Karpas-422 (cell line): ENCODE measurements at regions not wholly inside any gene's neighbourhood (a gene's known extent, or its start where the extent isn't known, plus 50 kb on each side); places are given as distances from the start of the nearest gene placed in this dataset.
A peak's percentile ranks its signal among the peaks of the same experiment; 100 is the strongest.

Experiments
- DNase-seq: peaks from one replicate; pipeline ENCODE4 v3.0.0-alpha.2; 2015
- H2AFZ ChIP-seq: fragments of 200-600 bp; sonication (generic); 2 replicates; pipeline ENCODE4 v1.6.1; 2014; ENCODE audit warnings: antibody characterized with exemption, low read length, mixed read lengths
- H3K27ac ChIP-seq: fragments of 200-600 bp; sonication (generic); 2 replicates; pipeline ENCODE4 v1.5.1; 2014; ENCODE audit warnings: mild to moderate bottlenecking, low read length, moderate library complexity
- H3K27me3 ChIP-seq: fragments of 200-600 bp; sonication (generic); 2 replicates; pipeline ENCODE4 v1.6.1; 2014; ENCODE audit warnings: low read length, mixed read lengths
- H3K36me3 ChIP-seq: fragments of 200-600 bp; sonication (generic); 2 replicates; pipeline ENCODE4 v1.6.1; 2014; ENCODE audit warnings: low read length, mixed read lengths; ENCODE audit not compliant: insufficient read depth
- H3K4me1 ChIP-seq: fragments of 200-600 bp; sonication (generic); 2 replicates; pipeline ENCODE4 v1.6.1; 2014; ENCODE audit warnings: mild to moderate bottlenecking, low read length, mixed read lengths
- H3K4me2 ChIP-seq: fragments of 200-600 bp; sonication (generic); 2 replicates; pipeline ENCODE4 v1.6.1; 2014; ENCODE audit warnings: low read length, low read depth, mild to moderate bottlenecking; ENCODE audit not compliant: poor library complexity, severe bottlenecking
- H3K4me3 ChIP-seq: fragments of 200-600 bp; sonication (generic); 2 replicates; pipeline ENCODE4 v1.5.1; 2014; ENCODE audit warnings: mild to moderate bottlenecking, antibody characterized with exemption, low read length, mixed read lengths
- H3K79me2 ChIP-seq: fragments of 200-600 bp; sonication (generic); 2 replicates; pipeline ENCODE4 v1.6.1; 2014; ENCODE audit warnings: mild to moderate bottlenecking, low read length, mixed read lengths
- H3K9ac ChIP-seq: fragments of 200-600 bp; sonication (generic); 2 replicates; pipeline ENCODE4 v1.6.0; 2014; ENCODE audit warnings: low read length
- H3K9me2 ChIP-seq: fragments of 200-600 bp; sonication (generic), shearing (Covaris generic); replicated peaks from 2 replicates; pipeline ENCODE4 v1.6.0; 2014; ENCODE audit warnings: mild to moderate bottlenecking, low read length, moderate library complexity; ENCODE audit not compliant: insufficient read depth
- H3K9me3 ChIP-seq: fragments of 300-700, 200-600 bp; sonication (generic); 2 replicates; pipeline ENCODE4 v1.6.1; 2014; ENCODE audit warnings: low read length, mixed read lengths
- H4K20me1 ChIP-seq: fragments of 200-600 bp; sonication (generic); 2 replicates; pipeline ENCODE4 v1.6.1; 2014; ENCODE audit warnings: mild to moderate bottlenecking, antibody characterized with exemption, low read length, low read depth; ENCODE audit not compliant: insufficient read depth

DNA sequence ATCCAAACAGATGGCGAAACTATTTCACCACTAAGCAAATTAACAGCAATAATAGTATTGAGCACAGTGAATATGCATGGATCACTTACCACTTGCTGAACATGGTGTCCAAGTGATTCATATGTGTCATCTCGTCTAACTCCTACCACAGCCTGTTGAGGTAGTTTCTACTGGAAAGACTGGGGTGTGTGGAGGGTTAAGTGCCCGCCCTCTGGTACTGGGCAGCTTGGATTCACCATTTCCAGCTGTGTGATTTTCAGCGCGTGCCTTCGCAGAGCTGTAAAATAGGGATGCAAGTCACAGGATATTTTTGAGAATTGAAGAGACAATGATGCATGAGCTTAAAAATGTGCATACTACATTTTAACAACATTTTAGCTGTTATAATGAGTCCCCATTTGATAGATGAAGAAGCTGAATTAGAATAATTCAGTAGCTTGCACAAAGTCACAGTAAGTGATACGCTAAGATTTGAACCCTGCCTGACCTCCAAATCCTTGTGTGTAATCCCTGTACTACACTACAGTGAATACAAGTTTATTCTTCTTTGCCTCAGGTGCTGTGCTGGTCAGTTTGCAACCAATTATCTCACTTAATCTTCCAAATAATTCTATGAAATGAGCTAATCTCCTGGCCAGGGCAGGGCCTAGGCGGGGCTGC is 75.2 kb upstream of the SIX2 start:
- Histone ChIP-seq H3K9me2 (no peaks in the 10 kb centered on the region), H3K27ac (no peak overlapping the region), H3K36me3 (no peaks in the 10 kb centered on the region), H4K20me1 (no peaks in the 10 kb centered on the region), H3K27me3 (no peaks in the 10 kb centered on the region), H3K4me2 (no peak overlapping the region), H3K9me3 (no peaks in the 10 kb centered on the region), H3K4me3 (no peak overlapping the region), H3K4me1 (peaks cover 29% of the 10 kb centered on the region), H3K79me2 (no peaks in the 10 kb centered on the region), H2AFZ (no peak overlapping the region), H3K9ac (no peak overlapping the region)
- no peak for DNase-seq

DNA sequence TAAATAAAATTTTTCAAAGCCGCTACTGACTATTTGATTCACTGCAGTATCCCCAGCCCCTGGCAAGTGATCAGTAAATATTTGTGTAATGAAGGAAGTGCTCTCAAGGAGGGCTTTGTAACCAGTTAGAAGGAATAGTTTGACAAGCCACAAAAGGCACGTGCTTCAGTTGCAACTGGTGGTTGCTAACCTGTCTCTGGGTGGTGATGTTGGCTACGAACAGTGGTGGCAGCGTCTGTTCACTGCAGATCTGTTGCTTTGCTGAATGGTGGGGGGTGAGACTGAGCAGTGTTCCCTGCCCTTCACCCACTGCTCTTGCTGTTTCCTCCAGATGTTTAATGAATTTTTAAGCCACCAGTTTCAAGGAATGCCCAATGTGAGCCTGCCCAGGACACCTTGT is 73.9 kb upstream of the SIX2 start:
- H3K9ac ChIP-seq: no peak overlapping the region
- H3K4me3 ChIP-seq: no peak overlapping the region
- no peaks in the 10 kb centered on the region for H3K79me2 ChIP-seq
- H2AFZ ChIP-seq: 0 out of 2 replicates have a peak overlapping the region, but pooled peaks have one; percentile 43
- H3K27ac ChIP-seq: no peak overlapping the region
- no peak overlapping the region for H3K4me2 ChIP-seq
- no peaks in the 10 kb centered on the region for H3K9me2 ChIP-seq
- H3K27me3 ChIP-seq: no peaks in the 10 kb centered on the region
- no peaks in the 10 kb centered on the region for H3K36me3 ChIP-seq
- peaks cover 21% of the 10 kb centered on the region for H3K4me1 ChIP-seq
- H4K20me1 ChIP-seq: no peaks in the 10 kb centered on the region
- H3K9me3 ChIP-seq: no peaks in the 10 kb centered on the region
- no peak for DNase-seq

DNA sequence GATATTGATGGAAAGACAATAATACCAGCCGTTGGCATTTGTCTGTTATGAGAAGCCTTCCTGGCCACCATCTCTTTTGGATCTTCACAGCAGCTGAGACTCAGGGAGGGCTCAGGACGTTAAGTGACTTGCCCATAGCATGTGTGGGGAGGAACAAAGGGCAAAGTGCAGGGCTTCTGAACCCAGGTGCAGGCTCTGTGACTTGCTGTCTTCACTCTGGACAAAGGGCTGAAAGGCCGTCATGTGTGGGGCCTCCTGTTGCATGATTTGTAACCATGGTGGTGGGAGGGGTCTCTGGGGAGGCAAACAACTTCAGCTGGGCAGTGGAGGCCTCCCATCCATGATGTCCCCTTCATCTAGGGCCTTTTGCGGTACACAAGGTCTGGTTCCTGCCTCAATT is 65.5 kb upstream of the SIX2 start:
- Histone ChIP-seq H2AFZ (no peak overlapping the region), H3K79me2 (no peaks in the 10 kb centered on the region), H3K4me1 (peaks cover 57% of the 10 kb centered on the region), H3K36me3 (no peaks in the 10 kb centered on the region; the same call in 1 of the 2 replicates), H3K9me3 (no peaks in the 10 kb centered on the region), H3K4me3 (no peak overlapping the region), H3K27me3 (no peaks in the 10 kb centered on the region), H4K20me1 (no peaks in the 10 kb centered on the region), H3K9me2 (no peaks in the 10 kb centered on the region), H3K4me2 (no peak overlapping the region), H3K27ac (no peak overlapping the region), H3K9ac (no peak overlapping the region)
- no peak for DNase-seq

DNA sequence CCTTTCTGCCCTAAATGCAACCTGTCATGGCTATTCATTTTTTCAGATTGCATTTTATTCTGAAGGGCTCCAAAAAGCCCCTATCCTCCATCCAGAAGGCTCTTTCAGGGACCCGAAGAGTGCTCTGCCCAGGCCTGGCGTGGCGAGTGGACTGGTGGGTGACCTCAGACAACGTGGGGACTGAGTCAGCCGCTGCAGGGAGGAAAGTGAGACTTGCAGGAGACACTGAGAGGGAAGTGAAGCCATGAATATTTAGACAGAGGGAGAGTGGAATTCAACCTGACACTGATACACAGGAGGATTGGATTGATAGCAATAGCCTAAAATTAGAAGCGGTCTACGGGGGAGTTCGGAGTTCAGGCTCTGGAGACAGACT is 63.6 kb upstream of the SIX2 start:
- Histone ChIP-seq H3K9me3 (no peaks in the 10 kb centered on the region), H3K36me3 (no peaks in the 10 kb centered on the region; the same call in 1 of the 2 replicates), H4K20me1 (no peaks in the 10 kb centered on the region), H3K4me1 (peaks cover 75% of the 10 kb centered on the region), H3K9ac (no peak overlapping the region), H3K4me2 (no peak overlapping the region), H3K4me3 (no peak overlapping the region), H3K27me3 (no peaks in the 10 kb centered on the region), H3K27ac (no peak overlapping the region), H3K79me2 (no peaks in the 10 kb centered on the region), H2AFZ (no peak overlapping the region), H3K9me2 (no peaks in the 10 kb centered on the region)
- no peak for DNase-seq

DNA sequence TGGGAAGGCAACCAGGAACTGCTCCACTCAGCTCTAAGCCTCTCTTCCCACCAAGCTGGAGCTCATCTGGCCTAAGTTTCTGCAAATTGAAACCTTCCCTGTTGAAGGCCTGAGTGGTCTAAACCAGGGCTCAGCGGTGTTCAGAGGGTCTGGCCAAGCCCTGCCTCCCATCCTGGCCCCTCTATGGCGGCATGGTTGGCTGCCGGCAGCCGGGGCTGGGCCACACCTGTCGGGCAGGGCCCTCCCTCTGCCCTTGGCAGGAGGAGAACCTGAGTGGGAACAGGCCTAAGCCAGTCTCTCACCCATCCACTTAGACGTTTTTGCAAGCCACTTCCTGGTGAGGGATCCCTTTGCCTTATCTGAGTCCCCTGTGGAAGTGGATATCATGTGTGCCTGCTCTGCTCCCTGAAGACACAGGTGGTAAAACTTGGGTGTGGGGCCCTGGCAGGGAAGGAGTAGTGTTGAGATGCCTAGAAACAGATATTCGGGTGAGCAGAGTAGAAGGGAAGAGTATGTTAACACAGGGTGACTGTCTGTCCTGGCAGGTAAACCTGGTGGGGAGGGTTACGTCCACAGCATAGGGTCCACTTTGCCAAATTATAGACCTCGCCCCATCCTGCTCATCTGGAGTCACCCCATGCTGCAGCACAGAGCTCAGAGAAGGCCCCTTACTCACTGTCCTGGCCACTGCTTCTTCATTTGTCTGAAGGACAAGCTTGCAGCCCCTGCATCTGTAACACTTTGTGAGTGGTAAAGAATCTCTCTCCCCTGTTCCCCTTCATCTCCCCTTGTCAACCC is 63.0 kb upstream of the SIX2 start:
- H2AFZ ChIP-seq: peak overlapping the region; percentile 69; the same call in 1 of the 2 replicates
- H3K4me2 ChIP-seq: peak overlapping the region; percentile 71
- DNase-seq: no peak

DNA sequence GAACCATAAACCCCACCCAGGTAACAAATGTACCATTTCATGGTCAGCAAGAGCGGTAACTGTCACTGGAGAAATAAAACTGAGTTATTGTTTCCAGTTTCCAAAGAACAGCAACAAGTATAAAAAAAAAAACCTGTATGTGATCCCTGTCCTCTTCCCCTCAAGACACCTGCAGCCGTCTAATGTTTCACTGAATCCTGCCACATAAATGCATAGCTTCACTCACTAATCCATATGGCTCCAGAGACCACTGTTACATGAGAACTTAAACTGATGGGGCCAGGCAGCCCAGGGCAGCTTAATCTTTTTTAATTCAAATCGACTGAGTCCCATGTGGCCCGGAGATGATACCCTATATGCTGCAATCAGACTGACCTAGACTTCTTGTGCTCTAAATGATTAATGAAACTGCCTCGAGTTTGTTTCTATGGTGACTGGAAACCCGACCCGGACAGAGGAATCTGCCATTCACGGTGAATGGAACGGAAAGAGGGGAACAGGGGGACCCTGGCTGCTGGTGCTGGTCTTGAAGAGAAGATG is 60.9 kb upstream of the SIX2 start:
- DNase-seq: peak; percentile 96
- H3K27ac ChIP-seq: peak overlapping the region; percentile 99
- no peaks in the 10 kb centered on the region for H3K27me3 ChIP-seq
- H2AFZ ChIP-seq: no peak overlapping the region
- no peaks in the 10 kb centered on the region for H4K20me1 ChIP-seq
- peaks cover 82% of the 10 kb centered on the region for H3K4me1 ChIP-seq
- peak overlapping the region; percentile 72 for H3K9ac ChIP-seq
- H3K9me2 ChIP-seq: no peaks in the 10 kb centered on the region
- peak overlapping the region; percentile 51 for H3K4me3 ChIP-seq
- H3K4me2 ChIP-seq: peak overlapping the region; percentile 71
- H3K79me2 ChIP-seq: no peaks in the 10 kb centered on the region
- no peaks in the 10 kb centered on the region for H3K9me3 ChIP-seq
- H3K36me3 ChIP-seq: no peaks in the 10 kb centered on the region; the same call in 1 of the 2 replicates

More for the DNA sequence above, 63.0 kb upstream of the SIX2 start:
- H3K27me3 ChIP-seq: no peaks in the 10 kb centered on the region
- peak overlapping the region; percentile 99 for H3K27ac ChIP-seq
- H3K9me3 ChIP-seq: no peaks in the 10 kb centered on the region
- H3K9ac ChIP-seq: peak overlapping the region; percentile 66
- H3K9me2 ChIP-seq: no peaks in the 10 kb centered on the region
- no peaks in the 10 kb centered on the region for H3K79me2 ChIP-seq
- no peaks in the 10 kb centered on the region; the same call in 1 of the 2 replicates for H3K36me3 ChIP-seq
- H3K4me1 ChIP-seq: peaks cover 81% of the 10 kb centered on the region
- H3K4me3 ChIP-seq: no peak overlapping the region
- no peaks in the 10 kb centered on the region for H4K20me1 ChIP-seq

DNA sequence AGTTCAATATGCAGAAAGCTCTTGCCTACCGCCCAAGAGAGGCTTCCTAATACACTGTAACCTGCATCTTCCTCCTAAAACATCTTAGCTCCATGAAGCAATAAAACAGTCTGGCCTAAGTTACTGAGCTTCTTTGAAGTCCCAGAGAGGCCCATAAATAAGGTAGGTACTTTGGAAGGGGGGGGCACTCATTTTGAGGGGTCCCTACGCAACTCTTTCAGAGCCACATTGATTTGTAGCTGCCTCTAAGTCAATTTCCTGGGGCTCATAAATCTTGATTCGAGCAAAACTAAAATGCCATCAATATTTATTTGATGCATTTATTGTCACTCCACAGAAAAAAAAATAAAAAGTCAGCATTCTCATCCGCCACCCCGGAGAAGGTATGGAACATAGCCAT is 60.4 kb upstream of the SIX2 start:
- H3K4me1 ChIP-seq: peaks cover 77% of the 10 kb centered on the region
- peak; percentile 65 for DNase-seq
- no peaks in the 10 kb centered on the region for H4K20me1 ChIP-seq
- H3K79me2 ChIP-seq: no peaks in the 10 kb centered on the region
- peak overlapping the region; percentile 99 for H3K27ac ChIP-seq
- peak overlapping the region; percentile 72 for H3K9ac ChIP-seq
- H3K9me2 ChIP-seq: no peaks in the 10 kb centered on the region
- peak overlapping the region; percentile 71 for H3K4me2 ChIP-seq
- no peak overlapping the region for H2AFZ ChIP-seq
- H3K36me3 ChIP-seq: no peaks in the 10 kb centered on the region; the same call in 1 of the 2 replicates
- peak overlapping the region; percentile 51 for H3K4me3 ChIP-seq
- no peaks in the 10 kb centered on the region for H3K9me3 ChIP-seq
- H3K27me3 ChIP-seq: no peaks in the 10 kb centered on the region

DNA sequence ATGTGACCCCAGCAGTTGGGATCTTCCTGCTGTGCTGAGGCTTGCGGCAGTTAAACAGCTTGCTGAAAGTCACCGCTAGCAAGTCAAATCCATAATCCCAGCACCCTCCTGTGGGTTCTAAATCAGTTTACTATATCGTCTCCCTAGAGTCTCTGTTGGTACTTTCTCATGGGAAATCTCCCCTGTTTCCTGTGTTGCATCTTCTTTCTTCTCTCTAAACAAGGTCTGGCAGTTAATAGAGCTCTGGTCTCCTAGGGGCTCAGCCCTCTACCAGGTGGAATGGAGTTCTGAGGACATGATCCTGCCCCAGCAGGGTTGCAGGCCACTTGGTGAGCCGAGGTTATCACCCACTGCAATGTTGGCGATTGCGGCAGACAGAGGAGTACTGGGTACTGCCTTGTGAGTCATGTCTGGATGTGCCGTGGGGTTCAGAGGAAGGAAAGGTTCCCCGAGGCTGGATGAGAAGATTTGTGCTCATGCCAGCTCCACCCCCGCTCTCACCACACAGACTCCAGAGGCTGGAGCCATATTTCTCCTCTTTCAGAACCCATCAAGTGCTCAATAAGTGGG is 59.4 kb upstream of the SIX2 start:
- H3K9me3 ChIP-seq: no peaks in the 10 kb centered on the region
- H3K4me2 ChIP-seq: peak overlapping the region; percentile 71
- H3K4me1 ChIP-seq: peaks cover 68% of the 10 kb centered on the region
- H3K79me2 ChIP-seq: no peaks in the 10 kb centered on the region
- H3K9ac ChIP-seq: peak overlapping the region; percentile 72
- H3K27ac ChIP-seq: peak overlapping the region; percentile 99
- no peaks in the 10 kb centered on the region for H3K27me3 ChIP-seq
- H3K36me3 ChIP-seq: no peaks in the 10 kb centered on the region; the same call in 1 of the 2 replicates
- no peaks in the 10 kb centered on the region for H4K20me1 ChIP-seq
- H3K4me3 ChIP-seq: peak overlapping the region; percentile 51
- peak overlapping the region; percentile 19 for H2AFZ ChIP-seq
- H3K9me2 ChIP-seq: no peaks in the 10 kb centered on the region
- peak; percentile 62 for DNase-seq
